ENCODE measurements at regions not wholly inside any gene's neighbourhood (a gene's known extent, or its start where the extent isn't known, plus 50 kb on each side); places are given as distances from the start of the nearest gene placed in this dataset.

GRCh38 chr3:67853520-67853919 lies 199.1 kb upstream of the SUCLG2 start:
- TF ChIP-seq CTCF (IDR thresholded peaks at IDR 0.05), result no peak
- DNase-seq (no peak), ATAC-seq (no peak)
- Histone ChIP-seq H3K27me3 (no peaks in the 10 kb centered on the region), H3K9me3 (no peaks in the 10 kb centered on the region), H3K4me1 (no peaks in the 10 kb centered on the region), H3K4me3 (no peak overlapping the region), H3K27ac (no peak overlapping the region), H3K36me3 (no peaks in the 10 kb centered on the region)
- intact Hi-C loops (cut with DNase I), result no loop called here

DNA sequence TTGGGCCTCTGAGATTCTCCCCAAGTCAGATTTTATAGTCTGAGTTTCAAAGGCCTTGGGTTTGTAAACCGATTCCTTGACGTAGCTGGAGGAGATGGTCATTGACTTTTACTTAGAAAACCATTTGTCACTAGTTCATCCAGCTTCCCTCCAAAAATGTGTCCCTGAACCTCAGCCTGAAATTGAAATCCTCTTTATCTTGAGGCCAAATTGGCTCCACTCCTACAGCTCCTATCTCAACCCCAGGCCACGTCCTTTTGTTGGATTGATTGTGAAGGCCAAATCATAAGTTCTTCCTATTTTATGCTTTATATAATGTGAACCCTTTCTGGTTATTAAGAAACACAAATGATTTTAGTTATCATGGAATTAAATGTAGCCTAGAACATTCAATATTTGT lies 193.9 kb upstream of the SUCLG2 start:
- Histone ChIP-seq H3K27me3 (no peaks in the 10 kb centered on the region), H3K4me3 (no peak overlapping the region), H3K36me3 (no peaks in the 10 kb centered on the region), H3K4me1 (no peaks in the 10 kb centered on the region), H3K27ac (no peak overlapping the region), H3K9me3 (no peaks in the 10 kb centered on the region)
- intact Hi-C loops (cut with DNase I), result no loop called here
- TF ChIP-seq CTCF (IDR thresholded peaks at IDR 0.05), result no peak
- ATAC-seq (no peak), DNase-seq (no peak)

GRCh38 chr3:67846166-67846565 lies 191.8 kb upstream of the SUCLG2 start:
- Histone ChIP-seq H3K4me1 (no peaks in the 10 kb centered on the region), H3K9me3 (no peaks in the 10 kb centered on the region), H3K4me3 (no peak overlapping the region), H3K36me3 (no peaks in the 10 kb centered on the region), H3K27me3 (no peaks in the 10 kb centered on the region), H3K27ac (no peak overlapping the region)
- no peak for TF ChIP-seq CTCF (IDR thresholded peaks at IDR 0.05)
- DNase-seq (no peak), ATAC-seq (no peak)
- intact Hi-C loops (cut with DNase I), result no loop called here

- DNase-seq, result no peak
- no peak for ATAC-seq
- intact Hi-C loops (cut with DNase I), result no loop called here
Observed at GRCh38 chr3:67832817-67833216, 178.4 kb upstream of the SUCLG2 start.

DNA sequence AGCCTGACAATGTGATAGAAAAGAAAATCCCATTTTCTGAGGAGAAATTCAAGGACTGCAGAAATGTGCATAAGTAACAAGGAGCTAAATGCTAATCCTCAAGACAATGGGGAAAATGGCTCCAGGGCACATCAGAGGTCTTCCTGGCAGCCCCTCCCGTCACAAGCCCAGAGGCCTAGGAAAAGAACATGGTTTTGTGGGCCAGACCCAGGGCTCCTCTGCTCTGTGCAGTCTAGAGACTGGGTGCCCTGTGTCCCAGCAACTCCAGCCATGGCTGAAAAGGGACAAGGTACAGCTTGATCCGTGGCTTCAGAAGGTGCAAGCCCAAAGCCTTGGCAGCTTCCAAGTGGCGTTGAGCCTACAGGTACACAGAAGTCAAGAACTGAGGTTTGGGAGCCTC lies 176.8 kb upstream of the SUCLG2 start:
- no peaks in the 10 kb centered on the region for H3K9me3 ChIP-seq
- H3K4me3 ChIP-seq, result no peak overlapping the region
- no peaks in the 10 kb centered on the region for H3K4me1 ChIP-seq
- H3K27me3 ChIP-seq, result no peaks in the 10 kb centered on the region
- TF ChIP-seq CTCF (IDR thresholded peaks at IDR 0.05), result no peak
- no peak for DNase-seq
- ATAC-seq, result no peak
- no peaks in the 10 kb centered on the region for H3K36me3 ChIP-seq
- intact Hi-C loops (cut with DNase I), result no loop called here
- H3K27ac ChIP-seq, result no peak overlapping the region

More at GRCh38 chr3:67832817-67833216, 178.4 kb upstream of the SUCLG2 start:
- Histone ChIP-seq H3K4me1 (no peaks in the 10 kb centered on the region), H3K36me3 (no peaks in the 10 kb centered on the region), H3K27ac (no peak overlapping the region), H3K4me3 (no peak overlapping the region), H3K9me3 (no peaks in the 10 kb centered on the region), H3K27me3 (no peaks in the 10 kb centered on the region)
- no peak for TF ChIP-seq CTCF (IDR thresholded peaks at IDR 0.05)

DNA sequence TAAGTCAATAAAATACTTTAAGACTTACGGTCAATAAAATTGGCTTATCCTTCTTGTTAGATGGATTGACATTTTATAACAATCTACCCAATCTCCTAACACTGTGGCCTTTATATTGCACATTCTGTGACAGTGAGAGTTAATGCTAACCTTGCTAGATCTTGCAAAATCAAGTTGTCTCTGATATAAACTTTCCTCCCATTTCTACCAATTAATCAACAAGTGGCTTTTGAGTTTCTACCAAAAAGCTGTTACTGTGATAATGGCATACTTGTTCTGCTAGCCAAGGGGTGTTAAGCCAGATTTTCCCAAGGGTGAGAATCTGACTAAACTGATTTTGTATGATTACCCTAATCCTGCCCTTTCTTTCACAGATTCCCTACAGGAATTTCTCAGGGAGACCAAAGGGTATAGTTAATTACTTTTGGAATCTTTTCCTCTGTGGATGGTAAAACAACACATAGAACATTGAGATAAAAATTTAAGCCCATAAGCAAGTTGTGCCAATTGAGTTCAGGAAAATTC lies 174.1 kb upstream of the SUCLG2 start:
- H3K9me3 ChIP-seq, result no peaks in the 10 kb centered on the region
- H3K27me3 ChIP-seq, result no peaks in the 10 kb centered on the region
- H3K4me1 ChIP-seq, result no peaks in the 10 kb centered on the region
- H3K4me3 ChIP-seq, result no peak overlapping the region
- ATAC-seq (no peak), DNase-seq (no peak)
- TF ChIP-seq CTCF (IDR thresholded peaks at IDR 0.05), result no peak
- H3K27ac ChIP-seq, result no peak overlapping the region
- intact Hi-C loops (cut with DNase I), result no loop called here
- H3K36me3 ChIP-seq, result no peaks in the 10 kb centered on the region
